GM12878 (cell line): ENCODE measurements at regions not wholly inside any gene's neighbourhood (a gene's known extent, or its start where the extent isn't known, plus 50 kb on each side); places are given as distances from the start of the nearest gene placed in this dataset.

Source experiments
- ATF3 ChIP-seq: IDR thresholded peaks from 2 replicates; pipeline ENCODE4 v1.6.1; 2011; ENCODE audit warnings: low read depth, mild to moderate bottlenecking, low read length, moderate library complexity, borderline replicate concordance; ENCODE audit errors: extremely low read depth
- EZH2 ChIP-seq: IDR thresholded peaks from 2 replicates; pipeline ENCODE4 v1.6.1; 2012; ENCODE audit warnings: low read depth, mild to moderate bottlenecking, control low read depth, inconsistent platforms, low read length, borderline replicate concordance; ENCODE audit not compliant: control insufficient read depth
- FOXM1 ChIP-seq: IDR thresholded peaks from 2 replicates; pipeline ENCODE4 v1.6.1; 2012; ENCODE audit warnings: low read depth, mild to moderate bottlenecking, inconsistent platforms, low read length, moderate library complexity
- NKRF ChIP-seq: fragments of 450-650 bp; conservative IDR thresholded peaks from 2 replicates; pipeline ENCODE4 v1.6.1; 2017; ENCODE audit warnings: mild to moderate bottlenecking, moderate library complexity
- NR2C2 ChIP-seq: IDR thresholded peaks from 2 replicates; pipeline ENCODE4 v1.6.1; 2011; ENCODE audit warnings: borderline replicate concordance, low read depth; ENCODE audit not compliant: control insufficient read depth, insufficient read length
- RUNX3 ChIP-seq: IDR thresholded peaks from 2 replicates; pipeline ENCODE4 v1.6.1; 2012; ENCODE audit warnings: low read length, inconsistent platforms
- TCF12 ChIP-seq: IDR thresholded peaks from 2 replicates; pipeline ENCODE4 v1.6.1; 2011; ENCODE audit warnings: low read depth, mild to moderate bottlenecking, low read length
- ZBTB40 ChIP-seq: fragments of 450-650 bp; IDR thresholded peaks from 2 replicates; pipeline ENCODE4 v1.6.1; 2016; ENCODE audit warnings: mild to moderate bottlenecking, moderate library complexity, borderline replicate concordance
- ZNF687 ChIP-seq: fragments of 450-650 bp; IDR thresholded peaks from 2 replicates; pipeline ENCODE4 v1.6.1; 2017; ENCODE audit warnings: mild to moderate bottlenecking, moderate library complexity

- TF ChIP-seq ZBTB40 (no peak), RUNX3 (no peak), EZH2 (no peak), NR2C2 (no peak), FOXM1 (no peak), ATF3 (no peak), NKRF (no peak), ZNF687 (no peak), TCF12 (no peak)
These were observed 884.9 kb upstream of the ZNF722 start (continued) for GRCh38 chr7:63113713-63114285.
